ENCODE measurements at regions not wholly inside any gene's neighbourhood (a gene's known extent, or its start where the extent isn't known, plus 50 kb on each side); places are given as distances from the start of the nearest gene placed in this dataset.
"Not testable (repeated sequence)": the region's sequence is repeated elsewhere in the genome, so short reads cannot be mapped to it uniquely, and the experiment has no call there.

DNA sequence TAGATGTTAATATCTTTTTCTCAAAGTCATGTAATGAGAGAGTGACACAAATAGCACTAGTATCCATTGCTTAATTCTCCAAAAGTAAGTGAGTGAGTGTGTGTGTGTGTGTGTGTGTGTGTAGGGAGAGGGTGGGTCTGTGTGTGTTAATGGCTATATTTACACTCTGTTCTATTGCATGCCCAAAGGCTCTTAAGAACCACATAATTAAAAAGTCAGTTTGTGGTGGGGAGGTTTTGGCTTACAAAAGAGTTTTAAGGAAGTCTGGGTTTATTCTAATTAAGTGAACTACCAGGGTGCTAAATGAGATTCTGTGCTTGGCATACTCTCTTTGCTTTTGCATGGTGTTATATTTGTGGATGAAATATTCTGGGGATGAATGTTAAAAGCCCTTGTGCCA lies 1897.6 kb upstream of the FLRT2 start:
- peaks cover 0 to 9% of the 10 kb centered on the region in 2 donors for H3K9me3 ChIP-seq
- in situ Hi-C loops (cut with MboI; ENCODE audit: low pct_ligation_motif_present in 1 of 4, low pct_unique_long_range_greater_than_20kb in 1 of 4, low sequenced_read_pairs in 3 of 4), result no loop called here
- TF ChIP-seq EP300 (IDR thresholded peaks at IDR 0.05; ENCODE audit: low read depth) (no peak), POLR2AphosphoS5 (IDR thresholded peaks at IDR 0.05) (no peak), POLR2A (IDR thresholded peaks at IDR 0.05) (no peak)
- TF ChIP-seq, protein P1, sequence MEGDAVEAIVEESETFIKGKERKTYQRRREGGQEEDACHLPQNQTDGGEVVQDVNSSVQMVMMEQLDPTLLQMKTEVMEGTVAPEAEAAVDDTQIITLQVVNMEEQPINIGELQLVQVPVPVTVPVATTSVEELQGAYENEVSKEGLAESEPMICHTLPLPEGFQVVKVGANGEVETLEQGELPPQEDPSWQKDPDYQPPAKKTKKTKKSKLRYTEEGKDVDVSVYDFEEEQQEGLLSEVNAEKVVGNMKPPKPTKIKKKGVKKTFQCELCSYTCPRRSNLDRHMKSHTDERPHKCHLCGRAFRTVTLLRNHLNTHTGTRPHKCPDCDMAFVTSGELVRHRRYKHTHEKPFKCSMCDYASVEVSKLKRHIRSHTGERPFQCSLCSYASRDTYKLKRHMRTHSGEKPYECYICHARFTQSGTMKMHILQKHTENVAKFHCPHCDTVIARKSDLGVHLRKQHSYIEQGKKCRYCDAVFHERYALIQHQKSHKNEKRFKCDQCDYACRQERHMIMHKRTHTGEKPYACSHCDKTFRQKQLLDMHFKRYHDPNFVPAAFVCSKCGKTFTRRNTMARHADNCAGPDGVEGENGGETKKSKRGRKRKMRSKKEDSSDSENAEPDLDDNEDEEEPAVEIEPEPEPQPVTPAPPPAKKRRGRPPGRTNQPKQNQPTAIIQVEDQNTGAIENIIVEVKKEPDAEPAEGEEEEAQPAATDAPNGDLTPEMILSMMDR (IDR thresholded peaks at IDR 0.05), result no peak
- H3K27me3 ChIP-seq, result no peaks in the 10 kb centered on the region
- no peak overlapping the region for H3K27ac ChIP-seq
- intact Hi-C loops (cut with DNase I; ENCODE audit: low total_unique reads), result no loop called here
- no peaks in the 10 kb centered on the region for H3K4me1 ChIP-seq
- no peak overlapping the region for H3K4me3 ChIP-seq
- no peaks in the 10 kb centered on the region for H3K36me3 ChIP-seq
- no peak for DNase-seq

DNA sequence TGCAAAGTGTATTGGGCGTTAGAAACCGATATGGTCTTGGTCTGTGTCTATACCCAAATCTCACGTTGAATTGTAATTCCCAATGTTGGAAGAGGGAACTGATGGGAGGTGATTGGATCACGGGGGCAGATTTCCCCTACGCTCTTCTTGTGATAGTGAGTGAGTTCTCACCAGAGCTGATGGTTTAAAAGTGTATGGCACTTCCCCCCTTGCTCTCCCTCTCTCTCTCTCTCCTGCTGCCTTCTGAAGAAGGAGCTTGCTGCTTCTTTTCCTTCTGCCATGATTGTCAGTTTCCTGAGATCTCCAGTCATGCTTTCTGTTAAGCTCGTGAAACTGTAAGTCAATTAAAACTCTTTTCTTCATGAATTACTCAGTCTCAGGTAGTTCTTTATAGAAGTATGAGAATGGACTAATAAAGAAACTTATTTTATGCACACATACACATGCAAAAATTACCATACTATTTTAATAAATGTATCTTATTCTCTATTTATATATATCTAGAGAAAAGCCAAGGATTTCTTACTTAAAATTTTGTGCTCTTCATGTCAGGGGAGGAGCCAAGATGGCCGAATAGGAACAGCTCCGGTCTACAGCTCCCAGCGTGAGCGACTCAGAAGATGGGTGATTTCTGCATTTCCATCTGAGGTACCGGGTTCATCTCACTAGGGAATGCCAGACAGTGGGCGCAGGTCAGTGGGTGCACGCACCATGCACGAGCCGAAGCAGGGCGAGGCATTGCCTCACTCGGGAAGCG lies 1891.0 kb upstream of the FLRT2 start:
- Histone ChIP-seq H3K36me3 (no peaks in the 10 kb centered on the region), H3K4me3 (no peak overlapping the region), H3K27me3 (no peaks in the 10 kb centered on the region), H3K9me3 (no peaks in the 10 kb centered on the region), H3K4me1 (no peaks in the 10 kb centered on the region), H3K27ac (no peak overlapping the region)
- intact Hi-C loops (cut with DNase I; ENCODE audit: low total_unique reads) (no loop called here), in situ Hi-C loops (cut with MboI; ENCODE audit: low pct_ligation_motif_present in 1 of 4, low pct_unique_long_range_greater_than_20kb in 1 of 4, low sequenced_read_pairs in 3 of 4) (no loop called here)
- WGBS, 2 donors (ENCODE audit: low coverage in 1 of 2), result 89 to 90% methylated on average over 11 to 18 of the region's 18 CpGs
- TF ChIP-seq, protein P1 (IDR thresholded peaks at IDR 0.05), result no peak
- TF ChIP-seq POLR2AphosphoS5 (IDR thresholded peaks at IDR 0.05) (no peak), EP300 (IDR thresholded peaks at IDR 0.05; ENCODE audit: low read depth) (no peak), POLR2A (IDR thresholded peaks at IDR 0.05) (no peak)
- no peak for DNase-seq

DNA sequence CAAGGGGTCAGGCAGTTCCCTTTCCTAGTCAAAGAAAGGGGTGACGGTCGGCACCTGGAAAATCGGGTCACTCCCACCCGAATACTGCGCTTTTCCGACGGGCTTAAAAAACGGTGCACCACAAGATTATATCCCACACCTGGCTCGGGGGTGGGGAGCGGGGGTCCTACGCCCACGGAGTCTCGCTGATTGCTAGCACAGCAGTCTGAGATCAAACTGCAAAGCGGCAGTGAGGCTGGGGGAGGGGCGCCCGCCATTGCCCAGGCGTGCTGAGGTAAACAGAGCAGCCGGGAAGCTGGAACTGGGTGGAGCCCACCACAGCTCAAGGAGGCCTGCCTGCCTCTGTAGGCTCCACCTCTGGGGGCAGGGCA lies 1890.5 kb upstream of the FLRT2 start:
- H3K9me3 ChIP-seq; H3K27me3 ChIP-seq; in situ Hi-C loops (cut with MboI; ENCODE audit: low pct_ligation_motif_present in 1 of 4, low pct_unique_long_range_greater_than_20kb in 1 of 4, low sequenced_read_pairs in 3 of 4); DNase-seq; H3K27ac ChIP-seq; intact Hi-C loops (cut with DNase I; ENCODE audit: low total_unique reads); H3K36me3 ChIP-seq; H3K4me3 ChIP-seq; H3K4me1 ChIP-seq: not testable (repeated sequence)
- WGBS, 2 donors (ENCODE audit: low coverage in 1 of 2), result 90% methylated on average over 17 of the region's 18 CpGs; no CpG with 5 or more reads in 1 of the 2 donors

DNA sequence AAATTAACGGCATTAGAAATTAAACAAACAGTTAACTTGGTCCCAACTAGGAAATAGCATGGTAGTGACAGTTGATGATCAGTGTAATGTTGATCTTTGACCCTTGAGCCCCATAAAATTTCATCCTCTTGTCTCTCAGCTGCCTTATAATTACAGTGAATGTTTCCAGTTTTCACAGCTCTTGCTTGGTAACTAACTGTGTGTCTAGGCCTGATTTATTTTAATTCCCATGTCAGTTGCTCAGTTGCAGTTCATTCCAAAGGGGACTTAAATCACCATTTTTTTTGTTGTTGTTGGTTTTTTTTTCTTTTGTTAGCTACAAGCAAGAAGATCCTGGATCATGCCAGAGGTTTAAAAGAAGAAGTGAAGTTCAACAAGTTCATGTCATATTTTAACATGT lies 1883.7 kb upstream of the FLRT2 start:
- DNase-seq, result no peak
- H3K27ac ChIP-seq, result no peak overlapping the region
- no peaks in the 10 kb centered on the region for H3K27me3 ChIP-seq
- no peak overlapping the region for H3K4me3 ChIP-seq
- intact Hi-C loops (cut with DNase I; ENCODE audit: low total_unique reads) (no loop called here), in situ Hi-C loops (cut with MboI; ENCODE audit: low pct_ligation_motif_present in 1 of 4, low pct_unique_long_range_greater_than_20kb in 1 of 4, low sequenced_read_pairs in 3 of 4) (no loop called here)
- WGBS, 2 donors (ENCODE audit: low coverage in 1 of 2), result 58 to 69% methylated on average over 1 of the region's 1 CpG
- H3K4me1 ChIP-seq, result no peaks in the 10 kb centered on the region
- no peaks in the 10 kb centered on the region for H3K36me3 ChIP-seq
- no peak for TF ChIP-seq POLR2AphosphoS5 (IDR thresholded peaks at IDR 0.05)
- TF ChIP-seq, protein P1 (IDR thresholded peaks at IDR 0.05), result no peak
- no peak for TF ChIP-seq POLR2A (IDR thresholded peaks at IDR 0.05)
- TF ChIP-seq EP300 (IDR thresholded peaks at IDR 0.05; ENCODE audit: low read depth), result no peak
- peaks cover 0 to 4% of the 10 kb centered on the region in 2 donors for H3K9me3 ChIP-seq

DNA sequence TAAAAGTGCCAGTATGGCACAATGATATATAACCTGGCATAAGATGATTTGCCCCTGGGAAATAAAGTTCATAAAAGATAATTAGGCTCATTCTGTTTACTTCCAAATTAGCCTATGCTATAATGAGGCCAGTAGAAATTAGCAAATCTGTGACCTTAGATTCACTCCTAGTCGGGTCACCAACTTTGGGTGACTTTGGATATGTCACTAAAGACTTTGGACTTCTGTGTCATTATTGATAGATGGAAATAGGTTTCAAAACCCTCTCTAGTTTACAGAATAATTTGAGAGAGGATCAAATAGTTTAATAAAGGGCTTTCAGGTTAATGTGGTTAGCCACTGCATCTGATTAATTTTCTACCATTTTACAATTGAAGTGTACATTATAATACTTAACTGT lies 1869.3 kb upstream of the FLRT2 start:
- H3K4me1 ChIP-seq, result no peaks in the 10 kb centered on the region
- in situ Hi-C loops (cut with MboI; ENCODE audit: low pct_ligation_motif_present in 1 of 4, low pct_unique_long_range_greater_than_20kb in 1 of 4, low sequenced_read_pairs in 3 of 4), result no loop called here

More for the DNA sequence above, 1869.3 kb upstream of the FLRT2 start:
- H3K4me3 ChIP-seq, result no peak overlapping the region
- WGBS, 2 donors (ENCODE audit: low coverage in 1 of 2), result 75 to 89% methylated on average over 1 of the region's 1 CpG
- H3K36me3 ChIP-seq, result no peaks in the 10 kb centered on the region
- TF ChIP-seq POLR2A (IDR thresholded peaks at IDR 0.05) (no peak), EP300 (IDR thresholded peaks at IDR 0.05; ENCODE audit: low read depth) (no peak), POLR2AphosphoS5 (IDR thresholded peaks at IDR 0.05) (no peak)
- TF ChIP-seq, protein P1 (IDR thresholded peaks at IDR 0.05), result no peak
- no peaks in the 10 kb centered on the region for H3K27me3 ChIP-seq
- DNase-seq, result no peak
- H3K27ac ChIP-seq, result no peak overlapping the region
- intact Hi-C loops (cut with DNase I; ENCODE audit: low total_unique reads), result no loop called here
- H3K9me3 ChIP-seq, result no peaks in the 10 kb centered on the region

Data from transverse colon (tissue), 4 donors.